Activated CD4-positive, alpha-beta memory T cell treated with anti-CD3 and anti-CD28 coated beads, Interleukin-2, amount 10 ng/mL, durations not matched to agents 7 days and 5 days (primary cell): ENCODE measurements at regions not wholly inside any gene's neighbourhood (a gene's known extent, or its start where the extent isn't known, plus 50 kb on each side); places are given as distances from the start of the nearest gene placed in this dataset.
"Not testable (repeated sequence)": the region's sequence is repeated elsewhere in the genome, so short reads cannot be mapped to it uniquely, and the experiment has no call there.

Experiments used
- CTCF ChIA-PET: fragments of 350-600 bp; sonication (Branson Sonifier 250); formaldehyde crosslinking; loops from one replicate; lab custom pipeline; 2021; ENCODE audit warnings: antibody characterized with exemption, inconsistent platforms; lab: Charles Lee
- POLR2A ChIA-PET: fragments of 350-600 bp; sonication (Branson Sonifier 250); formaldehyde crosslinking; loops from one replicate; lab custom pipeline; 2021; ENCODE audit warnings: antibody characterized with exemption; lab: Charles Lee
- DNase-seq: peaks from one replicate; pipeline ENCODE4 v3.0.0-alpha.2; 2020
- H3K27ac Mint-ChIP-seq: one replicate; pipeline ENCODE4 v1.8.0; 2021; ENCODE audit warnings: mild to moderate bottlenecking, mixed read lengths
- H3K27me3 Mint-ChIP-seq: one replicate; pipeline ENCODE4 v1.8.0; 2021; ENCODE audit warnings: mixed read lengths
- H3K36me3 Mint-ChIP-seq: one replicate; pipeline ENCODE4 v1.8.0; 2021; ENCODE audit warnings: low read depth, mixed read lengths
- H3K4me1 Mint-ChIP-seq: one replicate; pipeline ENCODE4 v1.8.0; 2021; ENCODE audit warnings: mixed read lengths
- H3K4me3 Mint-ChIP-seq: one replicate; pipeline ENCODE4 v1.8.0; 2021; ENCODE audit warnings: mild to moderate bottlenecking, mixed read lengths
- H3K9me3 Mint-ChIP-seq: one replicate; pipeline ENCODE4 v1.8.0; 2021; ENCODE audit warnings: mixed read lengths

- no peaks in the 10 kb centered on the region for H3K9me3 Mint-ChIP-seq
- POLR2A ChIA-PET, result no interaction called here
- H3K4me3 Mint-ChIP-seq, result no peak overlapping the region
- H3K27me3 Mint-ChIP-seq, result peaks cover 2% of the 10 kb centered on the region
- CTCF ChIA-PET, result no interaction called here
- no peak overlapping the region for H3K27ac Mint-ChIP-seq
- H3K36me3 Mint-ChIP-seq, result no peaks in the 10 kb centered on the region
- DNase-seq, result no peak
- no peaks in the 10 kb centered on the region for H3K4me1 Mint-ChIP-seq
Observed at GRCh38 chr6:72457738-72458137, 164.1 kb upstream of the KCNQ5 start.

GRCh38 chr6:72458521-72458920 is 163.3 kb upstream of the KCNQ5 start:
- H3K27me3 Mint-ChIP-seq, result peaks cover 2% of the 10 kb centered on the region
- no peak overlapping the region for H3K27ac Mint-ChIP-seq
- H3K36me3 Mint-ChIP-seq, result no peaks in the 10 kb centered on the region
- DNase-seq, result no peak
- H3K4me1 Mint-ChIP-seq, result no peaks in the 10 kb centered on the region
- H3K4me3 Mint-ChIP-seq, result no peak overlapping the region
- no peaks in the 10 kb centered on the region for H3K9me3 Mint-ChIP-seq
- ChIA-PET CTCF (no interaction called here), POLR2A (no interaction called here)

GRCh38 chr6:72461144-72461543 is 160.7 kb upstream of the KCNQ5 start:
- CTCF ChIA-PET, result no interaction called here
- POLR2A ChIA-PET, result no interaction called here

GRCh38 chr6:72464246-72464645 is 157.6 kb upstream of the KCNQ5 start:
- ChIA-PET CTCF (no interaction called here), POLR2A (no interaction called here)
- Mint-ChIP-seq H3K4me1 (no peaks in the 10 kb centered on the region), H3K36me3 (no peaks in the 10 kb centered on the region), H3K27ac (no peak overlapping the region), H3K27me3 (peaks cover 6% of the 10 kb centered on the region), H3K4me3 (no peak overlapping the region), H3K9me3 (no peaks in the 10 kb centered on the region)
- DNase-seq, result no peak

More at GRCh38 chr6:72461144-72461543, 160.7 kb upstream of the KCNQ5 start:
- no peak for DNase-seq
- Mint-ChIP-seq H3K27me3 (peaks cover 2% of the 10 kb centered on the region), H3K4me1 (no peaks in the 10 kb centered on the region), H3K4me3 (no peak overlapping the region), H3K27ac (no peak overlapping the region), H3K36me3 (no peaks in the 10 kb centered on the region), H3K9me3 (no peaks in the 10 kb centered on the region)

- POLR2A ChIA-PET, result no interaction called here
- H3K4me3 Mint-ChIP-seq, result no peak overlapping the region
- peaks cover 5% of the 10 kb centered on the region for H3K27me3 Mint-ChIP-seq
Observed at GRCh38 chr6:72464791-72465691, 156.8 kb upstream of the KCNQ5 start.

GRCh38 chr6:72466471-72466870 is 155.4 kb upstream of the KCNQ5 start:
- ChIA-PET POLR2A (no interaction called here), CTCF (no interaction called here)
- H3K4me1 Mint-ChIP-seq, result no peaks in the 10 kb centered on the region
- no peaks in the 10 kb centered on the region for H3K36me3 Mint-ChIP-seq
- no peak overlapping the region for H3K4me3 Mint-ChIP-seq
- H3K27ac Mint-ChIP-seq, result no peak overlapping the region
- no peak for DNase-seq
- H3K9me3 Mint-ChIP-seq, result no peaks in the 10 kb centered on the region
- peaks cover 6% of the 10 kb centered on the region for H3K27me3 Mint-ChIP-seq

More at GRCh38 chr6:72464791-72465691, 156.8 kb upstream of the KCNQ5 start:
- Mint-ChIP-seq H3K27ac (no peak overlapping the region), H3K9me3 (no peaks in the 10 kb centered on the region), H3K36me3 (no peaks in the 10 kb centered on the region), H3K4me1 (no peaks in the 10 kb centered on the region)
- no peak for DNase-seq
- CTCF ChIA-PET, result no interaction called here

GRCh38 chr6:72466971-72467566 is 154.8 kb upstream of the KCNQ5 start:
- Mint-ChIP-seq H3K36me3 (no peaks in the 10 kb centered on the region), H3K4me1 (no peaks in the 10 kb centered on the region), H3K27ac (no peak overlapping the region), H3K9me3 (no peaks in the 10 kb centered on the region), H3K27me3 (peaks cover 6% of the 10 kb centered on the region), H3K4me3 (no peak overlapping the region)
- ChIA-PET POLR2A (no interaction called here), CTCF (no interaction called here)
- DNase-seq, result no peak

- H3K27me3 Mint-ChIP-seq, H3K9me3 Mint-ChIP-seq, CTCF ChIA-PET, H3K27ac Mint-ChIP-seq, DNase-seq, H3K36me3 Mint-ChIP-seq, H3K4me3 Mint-ChIP-seq, POLR2A ChIA-PET, H3K4me1 Mint-ChIP-seq: not testable (repeated sequence)
Observed at GRCh38 chr6:72469406-72469983, 152.4 kb upstream of the KCNQ5 start.

GRCh38 chr6:72476051-72476450 is 145.8 kb upstream of the KCNQ5 start:
- ChIA-PET POLR2A (no interaction called here), CTCF (no interaction called here)
- no peaks in the 10 kb centered on the region for H3K36me3 Mint-ChIP-seq

GRCh38 chr6:72476646-72477045 is 145.2 kb upstream of the KCNQ5 start:
- Mint-ChIP-seq H3K9me3 (no peaks in the 10 kb centered on the region), H3K27me3 (no peaks in the 10 kb centered on the region), H3K4me3 (no peak overlapping the region), H3K36me3 (no peaks in the 10 kb centered on the region), H3K4me1 (no peaks in the 10 kb centered on the region), H3K27ac (no peak overlapping the region)
- no peak for DNase-seq
- POLR2A ChIA-PET, result no interaction called here
- CTCF ChIA-PET, result no interaction called here

More at GRCh38 chr6:72476051-72476450, 145.8 kb upstream of the KCNQ5 start:
- DNase-seq, result no peak
- H3K27ac Mint-ChIP-seq, result no peak overlapping the region
- no peak overlapping the region for H3K4me3 Mint-ChIP-seq
- no peaks in the 10 kb centered on the region for H3K4me1 Mint-ChIP-seq
- H3K27me3 Mint-ChIP-seq, result peaks cover 2% of the 10 kb centered on the region
- no peaks in the 10 kb centered on the region for H3K9me3 Mint-ChIP-seq

GRCh38 chr6:72495441-72495840 is 126.4 kb upstream of the KCNQ5 start:
- H3K4me1 Mint-ChIP-seq, result no peaks in the 10 kb centered on the region
- no peak overlapping the region for H3K4me3 Mint-ChIP-seq
- H3K9me3 Mint-ChIP-seq, result no peaks in the 10 kb centered on the region
- ChIA-PET POLR2A (no interaction called here), CTCF (no interaction called here)
- peaks cover 8% of the 10 kb centered on the region for H3K27me3 Mint-ChIP-seq
- H3K36me3 Mint-ChIP-seq, result no peaks in the 10 kb centered on the region
- H3K27ac Mint-ChIP-seq, result no peak overlapping the region
- no peak for DNase-seq

- POLR2A ChIA-PET, result no interaction called here
- H3K27ac Mint-ChIP-seq, result no peak overlapping the region
- CTCF ChIA-PET, result no interaction called here
- no peaks in the 10 kb centered on the region for H3K36me3 Mint-ChIP-seq
- no peaks in the 10 kb centered on the region for H3K9me3 Mint-ChIP-seq
- H3K4me3 Mint-ChIP-seq, result no peak overlapping the region
- peaks cover 8% of the 10 kb centered on the region for H3K27me3 Mint-ChIP-seq
- DNase-seq, result no peak
- H3K4me1 Mint-ChIP-seq, result no peaks in the 10 kb centered on the region
Observed at GRCh38 chr6:72497186-72497585, 124.7 kb upstream of the KCNQ5 start.

- H3K4me1 Mint-ChIP-seq, result no peaks in the 10 kb centered on the region
- DNase-seq, result no peak
- ChIA-PET CTCF (no interaction called here), POLR2A (no interaction called here)
- no peak overlapping the region for H3K27ac Mint-ChIP-seq
- no peaks in the 10 kb centered on the region for H3K36me3 Mint-ChIP-seq
- H3K9me3 Mint-ChIP-seq, result no peaks in the 10 kb centered on the region
- H3K4me3 Mint-ChIP-seq, result no peak overlapping the region
- H3K27me3 Mint-ChIP-seq, result peaks cover 12% of the 10 kb centered on the region
Observed at GRCh38 chr6:72500669-72501068, 121.2 kb upstream of the KCNQ5 start.
